Immature natural killer cell (primary cell): ENCODE measurements at regions not wholly inside any gene's neighbourhood (a gene's known extent, or its start where the extent isn't known, plus 50 kb on each side); places are given as distances from the start of the nearest gene placed in this dataset.
A peak's percentile ranks its signal among the peaks of the same experiment; 100 is the strongest.

Experiments used
- DNase-seq, 3 donors: peaks; one replicate each; pipeline ENCODE4 v3.0.0; 2022; ENCODE audit warnings: mixed read lengths in 1 of 3
- H3K27ac Mint-ChIP-seq, 6 donors: one replicate each; pipeline ENCODE4 v1.8.0; 2020; ENCODE audit warnings: mixed read lengths in 6 of 6, mild to moderate bottlenecking in 5 of 6, inconsistent platforms in 4 of 6, moderate library complexity in 3 of 6
- H3K27me3 Mint-ChIP-seq, 3 donors: one replicate each; pipeline ENCODE4 v1.8.0; 2020 to 2021; ENCODE audit warnings: low read depth in 3 of 3, mild to moderate bottlenecking in 3 of 3, mixed read lengths in 3 of 3, moderate library complexity in 3 of 3, inconsistent platforms in 1 of 3
- H3K36me3 Mint-ChIP-seq, 3 donors: one replicate each; pipeline ENCODE4 v1.8.0; 2020; ENCODE audit warnings: mixed read lengths in 3 of 3, inconsistent platforms in 2 of 3, mild to moderate bottlenecking in 2 of 3
- H3K4me1 Mint-ChIP-seq, 2 donors: one replicate each; pipeline ENCODE4 v1.8.0; 2020; ENCODE audit warnings: inconsistent platforms in 2 of 2, mild to moderate bottlenecking in 2 of 2, mixed read lengths in 2 of 2, moderate library complexity in 1 of 2
- H3K4me3 Mint-ChIP-seq, 5 donors: one replicate each; pipeline ENCODE4 v1.8.0; 2020; ENCODE audit warnings: mild to moderate bottlenecking in 5 of 5, mixed read lengths in 5 of 5, inconsistent platforms in 3 of 5, moderate library complexity in 3 of 5
- H3K9me3 Mint-ChIP-seq, 6 donors: one replicate each; pipeline ENCODE4 v1.8.0; 2020; ENCODE audit warnings: mild to moderate bottlenecking in 6 of 6, mixed read lengths in 6 of 6, inconsistent platforms in 4 of 6, moderate library complexity in 3 of 6

GRCh38 chr18:43547456-43547855, 270.2 kb upstream of the SYT4 start:
- Mint-ChIP-seq H3K4me3 (no peak overlapping the region), H3K9me3 (peaks cover 0 to 11% (median 4%) of the 10 kb centered on the region in 6 donors)

GRCh38 chr18:43559507-43559906, 282.2 kb upstream of the SYT4 start:
- DNase-seq = no peak
- H3K4me3 Mint-ChIP-seq = no peak overlapping the region

More at GRCh38 chr18:43547456-43547855, 270.2 kb upstream of the SYT4 start:
- no peak for DNase-seq
- Mint-ChIP-seq H3K27me3 (peaks cover 0 to 4% (median 0%) of the 10 kb centered on the region in 3 donors), H3K4me1 (no peaks in the 10 kb centered on the region), H3K27ac (no peak overlapping the region), H3K36me3 (peaks cover 0 to 4% (median 0%) of the 10 kb centered on the region in 3 donors)

GRCh38 chr18:43563780-43564179, 286.5 kb upstream of the SYT4 start:
- Mint-ChIP-seq H3K36me3 (no peaks in the 10 kb centered on the region), H3K9me3 (peaks cover 0 to under 1% (median 0%) of the 10 kb centered on the region in 6 donors), H3K4me3 (no peak overlapping the region), H3K27me3 (peaks cover 0 to 3% (median 0%) of the 10 kb centered on the region in 3 donors), H3K27ac (no peak overlapping the region), H3K4me1 (no peaks in the 10 kb centered on the region)
- no peak for DNase-seq

More at GRCh38 chr18:43559507-43559906, 282.2 kb upstream of the SYT4 start:
- Mint-ChIP-seq H3K4me1 (no peaks in the 10 kb centered on the region), H3K27me3 (peaks cover 0 to 2% (median 0%) of the 10 kb centered on the region in 3 donors), H3K36me3 (no peaks in the 10 kb centered on the region), H3K9me3 (peaks cover 0 to 5% (median 3%) of the 10 kb centered on the region in 6 donors), H3K27ac (no peak overlapping the region)

- Mint-ChIP-seq H3K9me3 (peaks cover 0 to 3% (median 0%) of the 10 kb centered on the region in 6 donors), H3K4me3 (no peak overlapping the region), H3K27ac (no peak overlapping the region), H3K27me3 (peaks cover 0 to 1% (median 0%) of the 10 kb centered on the region in 3 donors), H3K4me1 (no peaks in the 10 kb centered on the region), H3K36me3 (no peaks in the 10 kb centered on the region)
- no peak for DNase-seq
Observed at GRCh38 chr18:43570593-43570992, 293.3 kb upstream of the SYT4 start.

GRCh38 chr18:43571078-43571689, 293.9 kb upstream of the SYT4 start:
- H3K4me3 Mint-ChIP-seq = no peak overlapping the region
- H3K36me3 Mint-ChIP-seq = no peaks in the 10 kb centered on the region
- no peak overlapping the region for H3K27ac Mint-ChIP-seq
- H3K4me1 Mint-ChIP-seq = no peaks in the 10 kb centered on the region
- no peaks in the 10 kb centered on the region for H3K27me3 Mint-ChIP-seq
- no peak for DNase-seq
- H3K9me3 Mint-ChIP-seq = peaks cover 0 to 3% (median 0%) of the 10 kb centered on the region in 6 donors

- H3K36me3 Mint-ChIP-seq = no peaks in the 10 kb centered on the region
Observed at GRCh38 chr18:43572163-43572562, 294.9 kb upstream of the SYT4 start.

GRCh38 chr18:43574974-43575373, 297.7 kb upstream of the SYT4 start:
- H3K4me1 Mint-ChIP-seq = no peaks in the 10 kb centered on the region
- no peak overlapping the region for H3K27ac Mint-ChIP-seq
- no peaks in the 10 kb centered on the region for H3K36me3 Mint-ChIP-seq
- H3K27me3 Mint-ChIP-seq = peaks cover 0 to 4% (median 0%) of the 10 kb centered on the region in 3 donors
- peaks cover 0 to 3% (median 0%) of the 10 kb centered on the region in 6 donors for H3K9me3 Mint-ChIP-seq
- H3K4me3 Mint-ChIP-seq = no peak overlapping the region
- no peak for DNase-seq

More at GRCh38 chr18:43572163-43572562, 294.9 kb upstream of the SYT4 start:
- Mint-ChIP-seq H3K4me3 (no peak overlapping the region), H3K27ac (no peak overlapping the region), H3K27me3 (no peaks in the 10 kb centered on the region), H3K9me3 (peaks cover 0 to 3% (median 0%) of the 10 kb centered on the region in 6 donors), H3K4me1 (no peaks in the 10 kb centered on the region)
- no peak for DNase-seq

GRCh38 chr18:43578211-43578610, 300.9 kb upstream of the SYT4 start:
- Mint-ChIP-seq H3K27me3 (peaks cover 0 to 4% (median 0%) of the 10 kb centered on the region in 3 donors), H3K27ac (no peak overlapping the region), H3K9me3 (peaks cover 0 to 3% (median 0%) of the 10 kb centered on the region in 6 donors), H3K36me3 (no peaks in the 10 kb centered on the region), H3K4me1 (no peaks in the 10 kb centered on the region), H3K4me3 (no peak overlapping the region)
- DNase-seq = no peak

- Mint-ChIP-seq H3K4me3 (no peak overlapping the region), H3K9me3 (peaks cover 0 to 3% (median 0%) of the 10 kb centered on the region in 6 donors), H3K27me3 (peaks cover 0 to 4% (median 0%) of the 10 kb centered on the region in 3 donors), H3K36me3 (no peaks in the 10 kb centered on the region), H3K27ac (no peak overlapping the region), H3K4me1 (no peaks in the 10 kb centered on the region)
- DNase-seq = no peak
Observed at GRCh38 chr18:43578706-43579105, 301.4 kb upstream of the SYT4 start.

- H3K4me3 Mint-ChIP-seq = no peak overlapping the region
- H3K36me3 Mint-ChIP-seq = no peaks in the 10 kb centered on the region
- peaks cover 0 to 1% (median 0%) of the 10 kb centered on the region in 6 donors for H3K9me3 Mint-ChIP-seq
- H3K27me3 Mint-ChIP-seq = peaks cover 0 to 4% (median 0%) of the 10 kb centered on the region in 3 donors
- no peak for DNase-seq
- no peaks in the 10 kb centered on the region for H3K4me1 Mint-ChIP-seq
- no peak overlapping the region for H3K27ac Mint-ChIP-seq
Observed at GRCh38 chr18:43581936-43582519, 304.7 kb upstream of the SYT4 start.

GRCh38 chr18:43587538-43588153, 310.4 kb upstream of the SYT4 start:
- no peak overlapping the region for H3K4me3 Mint-ChIP-seq
- no peaks in the 10 kb centered on the region for H3K27me3 Mint-ChIP-seq
- H3K27ac Mint-ChIP-seq = no peak overlapping the region
- H3K4me1 Mint-ChIP-seq = no peaks in the 10 kb centered on the region
- peaks cover 0 to 1% (median 0%) of the 10 kb centered on the region in 6 donors for H3K9me3 Mint-ChIP-seq
- peak in 1 of 3 donors; percentile 10 for DNase-seq
- H3K36me3 Mint-ChIP-seq = no peaks in the 10 kb centered on the region

- H3K4me1 Mint-ChIP-seq = no peaks in the 10 kb centered on the region
Observed at GRCh38 chr18:43588838-43589237, 311.5 kb upstream of the SYT4 start.

GRCh38 chr18:43589611-43590151, 312.4 kb upstream of the SYT4 start:
- no peak for DNase-seq
- Mint-ChIP-seq H3K27me3 (no peaks in the 10 kb centered on the region), H3K36me3 (no peaks in the 10 kb centered on the region), H3K4me1 (no peaks in the 10 kb centered on the region), H3K27ac (no peak overlapping the region), H3K4me3 (no peak overlapping the region), H3K9me3 (peaks cover 0 to 1% (median 0%) of the 10 kb centered on the region in 6 donors)

More at GRCh38 chr18:43588838-43589237, 311.5 kb upstream of the SYT4 start:
- H3K36me3 Mint-ChIP-seq = no peaks in the 10 kb centered on the region
- H3K27me3 Mint-ChIP-seq = no peaks in the 10 kb centered on the region
- H3K9me3 Mint-ChIP-seq = peaks cover 0 to 1% (median 0%) of the 10 kb centered on the region in 6 donors
- no peak overlapping the region for H3K27ac Mint-ChIP-seq
- no peak overlapping the region for H3K4me3 Mint-ChIP-seq
- DNase-seq = no peak
